CD4-positive, alpha-beta T cell treated with Interleukin-10 for 1 hour (primary cell): ENCODE measurements at regions not wholly inside any gene's neighbourhood (a gene's known extent, or its start where the extent isn't known, plus 50 kb on each side); places are given as distances from the start of the nearest gene placed in this dataset.
"Not testable (repeated sequence)": the region's sequence is repeated elsewhere in the genome, so short reads cannot be mapped to it uniquely, and the experiment has no call there.

Source experiments
- DNase-seq: peaks from one replicate; pipeline ENCODE4 v3.0.0-alpha.2; 2020

GRCh38 chr9:126057121-126057825, 269.4 kb upstream of the MVB12B start:
- DNase-seq, result no peak

- DNase-seq, result no peak
These were observed 268.6 kb upstream of the MVB12B start for GRCh38 chr9:126058011-126058531.

- DNase-seq, result no peak
These were observed 268.0 kb upstream of the MVB12B start for GRCh38 chr9:126058591-126058990.

- no peak for DNase-seq
These were observed 265.1 kb upstream of the MVB12B start for GRCh38 chr9:126061575-126061974.

- no peak for DNase-seq
These were observed 264.3 kb upstream of the MVB12B start for GRCh38 chr9:126062158-126062886.

- DNase-seq, result no peak
These were observed 263.3 kb upstream of the MVB12B start for GRCh38 chr9:126063326-126063725.

- no peak for DNase-seq
These were observed 260.5 kb upstream of the MVB12B start for GRCh38 chr9:126066131-126066530.

- DNase-seq, result no peak
These were observed 259.4 kb upstream of the MVB12B start for GRCh38 chr9:126067031-126067734.

GRCh38 chr9:126068534-126069230, 257.9 kb upstream of the MVB12B start:
- DNase-seq, result no peak

GRCh38 chr9:126069400-126069955, 257.2 kb upstream of the MVB12B start:
- DNase-seq, result no peak

- DNase-seq, result no peak
These were observed 256.5 kb upstream of the MVB12B start for GRCh38 chr9:126070058-126070655.

GRCh38 chr9:126071076-126071750, 255.4 kb upstream of the MVB12B start:
- no peak for DNase-seq

- DNase-seq, result not testable (repeated sequence)
These were observed 249.0 kb upstream of the MVB12B start for GRCh38 chr9:126077656-126078055.

- DNase-seq, result no peak
These were observed 246.0 kb upstream of the MVB12B start for GRCh38 chr9:126080641-126081040.

- no peak for DNase-seq
These were observed 244.9 kb upstream of the MVB12B start for GRCh38 chr9:126081746-126082145.

GRCh38 chr9:126084008-126084407, 242.6 kb upstream of the MVB12B start:
- no peak for DNase-seq

- DNase-seq, result no peak
These were observed 241.9 kb upstream of the MVB12B start for GRCh38 chr9:126084696-126085095.

GRCh38 chr9:126085170-126085569, 241.5 kb upstream of the MVB12B start:
- no peak for DNase-seq

- DNase-seq, result no peak
These were observed 238.3 kb upstream of the MVB12B start for GRCh38 chr9:126088336-126088735.

GRCh38 chr9:126089789-126090188, 236.8 kb upstream of the MVB12B start:
- no peak for DNase-seq

GRCh38 chr9:126093771-126094170, 232.9 kb upstream of the MVB12B start:
- DNase-seq, result no peak
